Stimulated activated CD8-positive, alpha-beta memory T cell treated with anti-CD3 and anti-CD28 coated beads, Interleukin-15, amount 100 ng/mL, for 24 hours (primary cell): ENCODE measurements at regions not wholly inside any gene's neighbourhood (a gene's known extent, or its start where the extent isn't known, plus 50 kb on each side); places are given as distances from the start of the nearest gene placed in this dataset.

Experiments
- DNase-seq: peaks from one replicate; pipeline ENCODE4 v3.0.0-alpha.2; 2020; ENCODE audit warnings: low read depth

DNA sequence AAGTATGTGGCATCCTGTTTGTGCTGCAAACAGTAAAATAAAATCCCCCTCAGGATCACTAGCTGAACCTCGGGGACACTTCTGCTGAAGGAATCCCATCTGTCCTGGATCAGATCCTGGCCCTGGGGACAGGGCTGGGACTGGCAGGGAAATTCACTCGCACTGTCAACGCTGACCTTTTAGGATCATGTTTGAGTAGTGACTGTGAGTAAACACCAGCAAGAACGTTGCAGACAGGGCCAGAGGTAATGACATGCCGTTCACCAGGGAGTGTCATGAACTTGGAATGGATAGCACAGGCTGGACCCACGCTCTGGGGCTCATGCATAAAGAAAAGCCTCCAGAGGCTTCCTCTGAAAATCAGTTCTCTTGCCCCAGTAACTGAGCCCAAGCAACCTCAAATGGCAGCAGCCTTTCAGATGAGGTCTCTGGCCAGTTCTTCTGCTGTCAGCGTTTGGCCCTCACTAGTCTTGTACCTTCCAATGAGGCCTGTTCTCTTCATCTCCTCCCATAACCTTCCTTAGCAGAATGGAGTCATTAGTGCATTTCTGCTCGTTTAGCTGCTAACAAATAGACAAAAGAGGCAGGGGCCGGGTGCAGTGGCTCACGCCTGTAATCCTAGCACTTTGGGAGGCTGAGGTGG, 51.0 kb upstream of the BARX2 start:
- DNase-seq: no peak

DNA sequence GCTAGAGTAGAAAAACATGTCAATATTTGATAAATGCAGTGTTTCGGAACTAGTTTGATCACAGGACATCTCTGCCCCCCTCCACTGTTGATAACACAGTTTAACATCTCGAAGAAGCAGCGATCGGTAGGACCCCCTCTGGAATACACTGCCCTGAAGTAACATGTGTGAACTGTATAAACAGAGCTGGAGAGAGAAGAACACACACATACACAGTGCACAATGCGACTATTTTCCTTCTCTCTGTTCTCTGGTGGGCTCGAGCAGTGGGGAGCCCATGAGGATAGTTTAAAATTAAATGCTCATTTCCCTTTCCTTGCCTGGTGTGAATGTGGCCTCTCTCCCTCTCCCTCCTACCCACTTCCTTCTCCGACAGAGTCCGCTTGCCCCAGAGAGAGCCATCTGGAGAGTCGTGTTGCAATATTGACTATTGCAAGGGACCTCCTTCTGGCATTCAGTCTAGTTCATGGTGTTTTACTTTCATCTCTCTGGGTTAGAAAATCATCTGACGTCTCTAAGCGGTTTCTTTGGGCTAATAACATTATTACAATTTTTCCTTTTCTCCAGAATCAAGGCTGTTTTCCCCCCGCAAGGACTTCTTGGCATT, 51.6 kb upstream of the BARX2 start:
- DNase-seq: no peak

GRCh38 chr11:129322941-129323340, 52.7 kb upstream of the BARX2 start:
- no peak for DNase-seq

- DNase-seq: no peak
Observed at GRCh38 chr11:129321076-129321475, 54.6 kb upstream of the BARX2 start.

GRCh38 chr11:129320494-129320893, 55.2 kb upstream of the BARX2 start:
- no peak for DNase-seq

DNA sequence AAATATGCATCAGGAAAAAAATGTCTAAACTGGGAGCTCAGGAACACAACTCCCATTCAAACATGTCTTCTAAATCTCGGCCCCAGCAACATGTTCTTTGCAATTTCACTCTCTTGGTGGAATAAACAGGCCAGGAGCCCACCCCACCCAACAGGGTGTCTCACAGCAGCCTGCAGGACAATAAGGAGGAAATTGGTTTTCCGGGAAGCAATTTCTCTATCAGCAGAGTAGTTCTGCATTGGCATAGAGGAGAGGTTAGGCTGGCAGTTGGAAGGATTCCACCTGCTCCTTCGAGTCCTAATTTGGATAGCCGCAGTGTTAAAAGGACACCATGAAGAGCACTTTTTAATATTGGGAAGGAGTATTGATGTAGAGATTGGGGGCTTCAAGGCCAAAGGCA, 55.9 kb upstream of the BARX2 start:
- no peak for DNase-seq

DNA sequence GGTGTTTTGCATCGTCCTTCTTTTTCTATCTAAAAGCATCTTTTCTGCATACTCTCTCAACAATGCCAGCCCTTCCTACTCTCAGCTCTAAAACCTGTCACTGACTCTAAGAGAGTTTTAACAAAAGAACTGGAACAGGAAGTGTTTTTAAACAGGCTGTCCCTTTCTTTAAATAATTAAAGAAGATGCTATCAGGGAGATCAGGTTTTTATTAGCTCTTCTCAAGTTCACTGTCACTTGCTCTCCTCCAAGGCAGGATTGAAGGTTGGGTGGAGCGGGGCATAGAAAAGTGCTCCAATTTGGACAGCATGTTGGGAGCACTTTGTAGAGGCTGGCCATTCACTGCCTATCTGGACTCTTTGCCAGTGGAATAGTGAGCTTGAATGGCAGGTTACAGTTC, 56.4 kb upstream of the BARX2 start:
- DNase-seq: no peak

DNA sequence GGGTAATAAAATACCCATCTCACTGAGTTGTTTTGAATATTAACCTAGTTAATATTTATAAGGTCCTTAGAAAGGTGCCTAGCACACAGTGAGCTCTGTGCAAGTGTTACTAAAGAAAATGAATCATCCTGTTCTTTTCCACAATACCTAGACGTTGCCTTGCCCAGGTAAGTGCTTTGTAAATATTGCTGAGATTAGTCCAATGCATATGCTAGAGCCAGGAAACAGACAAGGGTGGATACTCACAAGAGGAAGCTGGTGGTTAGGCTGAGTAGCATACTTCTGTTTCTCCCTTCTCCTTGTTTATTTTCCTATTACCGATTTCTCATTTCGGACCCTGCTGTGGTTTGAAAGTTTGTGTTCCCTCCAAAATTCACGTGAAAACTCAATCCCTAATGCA, 58.1 kb upstream of the BARX2 start:
- no peak for DNase-seq

DNA sequence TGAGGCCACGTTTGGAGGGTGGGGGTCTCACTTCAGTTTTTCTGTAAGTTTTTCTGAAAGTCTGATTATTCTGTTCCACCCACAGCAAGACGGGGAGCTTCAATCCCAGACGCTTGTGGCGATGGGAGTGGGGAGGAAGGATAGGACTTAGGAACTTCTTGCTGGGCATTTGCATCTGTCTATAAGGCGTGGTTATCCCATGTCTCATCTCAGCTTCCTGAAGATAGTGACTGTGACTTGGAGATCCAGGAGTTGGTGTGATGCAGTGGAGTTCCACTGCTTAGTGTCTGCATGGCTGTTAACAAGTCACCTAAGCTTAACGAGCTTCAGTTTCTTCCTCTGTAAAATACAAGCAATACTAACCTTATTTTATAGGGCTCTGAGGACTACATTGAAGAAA, 58.9 kb upstream of the BARX2 start:
- no peak for DNase-seq

- DNase-seq: no peak
Observed at GRCh38 chr11:129315781-129316579, 59.7 kb upstream of the BARX2 start.

GRCh38 chr11:129314371-129314770, 61.3 kb upstream of the BARX2 start:
- no peak for DNase-seq

- no peak for DNase-seq
Observed at GRCh38 chr11:129313541-129314297, 61.9 kb upstream of the BARX2 start.

GRCh38 chr11:129312730-129313503, 62.7 kb upstream of the BARX2 start:
- no peak for DNase-seq

- no peak for DNase-seq
Observed at GRCh38 chr11:129308241-129308865, 67.3 kb upstream of the BARX2 start.

DNA sequence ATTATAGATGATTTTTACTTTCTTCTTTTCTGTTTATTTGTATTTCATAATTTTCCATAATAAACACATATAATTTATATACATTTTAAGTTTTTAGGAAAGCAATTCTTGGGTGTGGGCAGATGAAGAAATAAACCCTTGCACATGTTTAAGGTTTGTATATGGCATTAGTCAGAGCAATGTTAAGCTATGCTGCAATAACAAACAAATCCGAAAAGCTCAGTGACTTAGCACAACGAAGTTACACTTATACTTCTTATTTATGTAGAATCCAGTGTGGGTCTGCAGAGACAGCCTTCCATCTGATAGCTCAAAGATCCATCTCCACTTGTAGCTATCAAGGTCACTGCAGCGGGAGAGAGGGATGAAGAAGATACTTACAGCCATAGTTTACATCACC, 68.5 kb upstream of the BARX2 start:
- no peak for DNase-seq

- no peak for DNase-seq
Observed at GRCh38 chr11:129302386-129303101, 73.1 kb upstream of the BARX2 start.

- no peak for DNase-seq
Observed at GRCh38 chr11:129300099-129300498, 75.5 kb upstream of the BARX2 start.

GRCh38 chr11:129298988-129299387, 76.7 kb upstream of the BARX2 start:
- no peak for DNase-seq

- no peak for DNase-seq
Observed at GRCh38 chr11:129295746-129296145, 79.9 kb upstream of the BARX2 start.

DNA sequence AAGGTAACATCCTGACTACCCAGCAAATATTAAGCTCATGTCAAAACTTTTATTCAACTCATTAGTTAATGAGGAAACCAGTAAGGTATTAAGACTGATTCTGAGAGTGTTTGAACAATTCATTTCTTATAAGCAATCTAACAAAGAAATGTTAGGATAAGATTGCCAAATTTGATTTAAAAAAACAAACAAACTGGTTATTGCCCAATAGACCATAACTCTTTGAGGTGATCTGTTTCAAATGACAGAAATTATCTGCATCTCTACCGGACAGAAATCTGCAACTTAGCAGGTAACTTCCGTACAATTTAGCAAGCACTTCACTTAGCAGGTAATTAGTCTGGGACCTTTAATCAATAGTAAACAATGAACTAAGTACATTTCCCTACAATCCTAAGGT, 82.9 kb upstream of the BARX2 start:
- no peak for DNase-seq

GRCh38 chr11:129292092-129292491, 83.6 kb upstream of the BARX2 start:
- no peak for DNase-seq
